ENCODE measurements at regions not wholly inside any gene's neighbourhood (a gene's known extent, or its start where the extent isn't known, plus 50 kb on each side); places are given as distances from the start of the nearest gene placed in this dataset.

GRCh38 chr13:56247692-56248091, 893.0 kb upstream of the PRR20A start:
- DNase-seq (no peak), ATAC-seq (no peak)
- Histone ChIP-seq H3K4me1 (ENCODE audit: insufficient read depth, low read length) (no peaks in the 10 kb centered on the region), H3K4me2 (ENCODE audit: low read length) (no peak overlapping the region), H3K9me2 (replicated peaks; ENCODE audit: low read length) (no peaks in the 10 kb centered on the region), H3K27ac (ENCODE audit: low read length) (no peak overlapping the region), H3K9me3 (ENCODE audit: low read length) (no peaks in the 10 kb centered on the region), H2AFZ (ENCODE audit: low read length) (no peak overlapping the region), H3K9ac (ENCODE audit: low read length) (no peak overlapping the region), H4K20me1 (ENCODE audit: low read length) (no peaks in the 10 kb centered on the region), H3K27me3 (ENCODE audit: low read length) (no peaks in the 10 kb centered on the region), H3K4me3 (ENCODE audit: low read length) (no peak overlapping the region), H3K79me2 (ENCODE audit: low read length) (no peaks in the 10 kb centered on the region), H3F3A (ENCODE audit: low read length, unreplicated experiment) (no peaks in the 10 kb centered on the region), H3K36me3 (ENCODE audit: low read depth, low read length) (no peaks in the 10 kb centered on the region)
- ChIA-PET CTCF (no interaction called here), POLR2A (ENCODE audit: unreplicated experiment) (no interaction called here)
- no TSS peak for BruUV-seq (replicated peaks)
- intact Hi-C loops (cut with micrococcal nuclease): no loop called here
- TF ChIP-seq EZH2phosphoT487 (IDR thresholded peaks at IDR 0.05; ENCODE audit: borderline replicate concordance, low read length) (no peak), EZH2 (IDR thresholded peaks at IDR 0.05; ENCODE audit: low read length, unreplicated experiment) (no peak), CTCF (conservative IDR thresholded peaks at IDR 0.05; ENCODE audit: low read depth, low read length) (no peak)

- intact Hi-C loops (cut with micrococcal nuclease): no loop called here
- Histone ChIP-seq H3F3A (ENCODE audit: low read length, unreplicated experiment) (no peaks in the 10 kb centered on the region), H3K27ac (ENCODE audit: low read length) (no peak overlapping the region), H4K20me1 (ENCODE audit: low read length) (no peaks in the 10 kb centered on the region), H3K9ac (ENCODE audit: low read length) (no peak overlapping the region), H3K9me2 (replicated peaks; ENCODE audit: low read length) (no peaks in the 10 kb centered on the region), H3K79me2 (ENCODE audit: low read length) (no peaks in the 10 kb centered on the region), H3K36me3 (ENCODE audit: low read depth, low read length) (no peaks in the 10 kb centered on the region), H3K9me3 (ENCODE audit: low read length) (no peaks in the 10 kb centered on the region), H3K4me2 (ENCODE audit: low read length) (no peak overlapping the region), H3K4me3 (ENCODE audit: low read length) (no peak overlapping the region), H3K27me3 (ENCODE audit: low read length) (no peaks in the 10 kb centered on the region), H2AFZ (ENCODE audit: low read length) (no peak overlapping the region), H3K4me1 (ENCODE audit: insufficient read depth, low read length) (no peaks in the 10 kb centered on the region)
- no TSS peak for BruUV-seq (replicated peaks)
- TF ChIP-seq CTCF (conservative IDR thresholded peaks at IDR 0.05; ENCODE audit: low read depth, low read length): no peak
- TF ChIP-seq EZH2 (IDR thresholded peaks at IDR 0.05; ENCODE audit: low read length, unreplicated experiment): no peak
- no peak for TF ChIP-seq EZH2phosphoT487 (IDR thresholded peaks at IDR 0.05; ENCODE audit: borderline replicate concordance, low read length)
- ATAC-seq (no peak), DNase-seq (no peak)
- POLR2A ChIA-PET (ENCODE audit: unreplicated experiment): no interaction called here
- CTCF ChIA-PET: no interaction called here
These were observed 869.0 kb upstream of the PRR20A start for GRCh38 chr13:56271686-56272085.

- no peak for DNase-seq
- Histone ChIP-seq H4K20me1 (ENCODE audit: low read length) (no peaks in the 10 kb centered on the region), H3K27me3 (ENCODE audit: low read length) (no peaks in the 10 kb centered on the region), H3K36me3 (ENCODE audit: low read depth, low read length) (no peaks in the 10 kb centered on the region), H3K4me3 (ENCODE audit: low read length) (no peak overlapping the region), H3F3A (ENCODE audit: low read length, unreplicated experiment) (no peaks in the 10 kb centered on the region), H3K27ac (ENCODE audit: low read length) (no peak overlapping the region), H3K9ac (ENCODE audit: low read length) (no peak overlapping the region), H2AFZ (ENCODE audit: low read length) (no peak overlapping the region), H3K9me2 (replicated peaks; ENCODE audit: low read length) (no peaks in the 10 kb centered on the region), H3K4me2 (ENCODE audit: low read length) (no peak overlapping the region), H3K4me1 (ENCODE audit: insufficient read depth, low read length) (no peaks in the 10 kb centered on the region), H3K79me2 (ENCODE audit: low read length) (no peaks in the 10 kb centered on the region), H3K9me3 (ENCODE audit: low read length) (no peaks in the 10 kb centered on the region)
- intact Hi-C loops (cut with micrococcal nuclease): no loop called here
- BruUV-seq (replicated peaks): no TSS peak
- ChIA-PET POLR2A (ENCODE audit: unreplicated experiment) (interaction anchor here (0.6 kb wide), 1 partner anchor 188 kb away, joined by 5 read pairs; no protein-coding TSS in a partner anchor), CTCF (no interaction called here)
- no peak for ATAC-seq
- no peak for TF ChIP-seq EZH2 (IDR thresholded peaks at IDR 0.05; ENCODE audit: low read length, unreplicated experiment)
- TF ChIP-seq EZH2phosphoT487 (IDR thresholded peaks at IDR 0.05; ENCODE audit: borderline replicate concordance, low read length): no peak
- TF ChIP-seq CTCF (conservative IDR thresholded peaks at IDR 0.05; ENCODE audit: low read depth, low read length): no peak
These were observed 857.4 kb upstream of the PRR20A start for GRCh38 chr13:56283262-56283828.

Measured in PC-3 (cell line).